Mesothelial cell of epicardium (in vitro differentiated cells): ENCODE measurements at regions not wholly inside any gene's neighbourhood (a gene's known extent, or its start where the extent isn't known, plus 50 kb on each side); places are given as distances from the start of the nearest gene placed in this dataset.
"Not testable (repeated sequence)": the region's sequence is repeated elsewhere in the genome, so short reads cannot be mapped to it uniquely, and the experiment has no call there.

ENCODE experiments used
- DNase-seq, 2 experiments: peaks; one replicate each; pipeline ENCODE4 v3.0.0; 2021; ENCODE audit warnings: low spot score in 2 of 2; ENCODE audit not compliant: unreplicated experiment in 2 of 2
- H3K27ac Mint-ChIP-seq: 2 replicates; pipeline ENCODE4 v1.8.0; 2021; ENCODE audit warnings: mixed read lengths
- H3K27me3 Mint-ChIP-seq: 2 replicates; pipeline ENCODE4 v1.8.0; 2021; ENCODE audit warnings: low read depth, mixed read lengths
- H3K36me3 Mint-ChIP-seq: 2 replicates; pipeline ENCODE4 v1.8.0; 2021; ENCODE audit warnings: mixed read lengths
- H3K4me1 Mint-ChIP-seq: 2 replicates; pipeline ENCODE4 v1.8.0; 2021; ENCODE audit warnings: mixed read lengths
- H3K4me3 Mint-ChIP-seq: 2 replicates; pipeline ENCODE4 v1.8.0; 2021; ENCODE audit warnings: mild to moderate bottlenecking, moderate library complexity, mixed read lengths
- H3K9me3 Mint-ChIP-seq: 2 replicates; pipeline ENCODE4 v1.8.0; 2021; ENCODE audit warnings: mixed read lengths
- CTCF ChIP-seq: fragments of 200-600 bp; sonication (generic); IDR thresholded peaks from one replicate; pipeline ENCODE4 v1.5.0; 2021; ENCODE audit warnings: antibody characterized with exemption; ENCODE audit not compliant: unreplicated experiment

- no peak overlapping the region for H3K4me3 Mint-ChIP-seq
- DNase-seq, result no peak
- peaks cover 18% of the 10 kb centered on the region for H3K36me3 Mint-ChIP-seq
- TF ChIP-seq CTCF, result no peak
- peaks cover 43% of the 10 kb centered on the region for H3K4me1 Mint-ChIP-seq
- H3K9me3 Mint-ChIP-seq, result peaks cover 27% of the 10 kb centered on the region
- peak overlapping the region; percentile 84 for H3K27ac Mint-ChIP-seq
- no peaks in the 10 kb centered on the region for H3K27me3 Mint-ChIP-seq
Observed at GRCh38 chr5:56632939-56633338, 182.4 kb upstream of the MAP3K1 start.

- H3K9me3 Mint-ChIP-seq, result peaks cover 33% of the 10 kb centered on the region
- no peak for TF ChIP-seq CTCF
- peaks cover 36% of the 10 kb centered on the region for H3K4me1 Mint-ChIP-seq
- peak overlapping the region; percentile 84 for H3K27ac Mint-ChIP-seq
- peaks cover 22% of the 10 kb centered on the region for H3K36me3 Mint-ChIP-seq
- no peaks in the 10 kb centered on the region for H3K27me3 Mint-ChIP-seq
- DNase-seq, result no peak
- no peak overlapping the region for H3K4me3 Mint-ChIP-seq
Observed at GRCh38 chr5:56632199-56632598, 183.2 kb upstream of the MAP3K1 start.

DNA sequence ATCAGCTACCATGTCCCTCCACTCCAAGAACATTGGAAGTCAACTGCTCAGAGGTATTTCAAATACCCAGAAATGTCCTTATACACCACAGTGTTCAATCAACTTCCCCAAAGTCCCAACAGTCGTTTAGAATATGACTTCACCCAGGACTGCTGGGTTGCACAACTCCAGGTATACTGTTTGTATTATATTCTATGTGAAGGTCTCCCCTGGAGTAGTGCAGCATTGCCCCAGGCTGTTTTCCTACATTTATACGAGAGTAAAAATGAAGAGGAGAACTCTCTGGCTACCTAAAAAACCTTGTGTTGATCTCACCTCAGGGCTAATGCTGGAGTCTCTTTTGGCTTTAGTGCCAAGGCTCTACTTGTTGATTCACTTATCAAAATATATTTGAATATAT lies 183.6 kb upstream of the MAP3K1 start:
- H3K36me3 Mint-ChIP-seq, result peaks cover 26% of the 10 kb centered on the region

DNA sequence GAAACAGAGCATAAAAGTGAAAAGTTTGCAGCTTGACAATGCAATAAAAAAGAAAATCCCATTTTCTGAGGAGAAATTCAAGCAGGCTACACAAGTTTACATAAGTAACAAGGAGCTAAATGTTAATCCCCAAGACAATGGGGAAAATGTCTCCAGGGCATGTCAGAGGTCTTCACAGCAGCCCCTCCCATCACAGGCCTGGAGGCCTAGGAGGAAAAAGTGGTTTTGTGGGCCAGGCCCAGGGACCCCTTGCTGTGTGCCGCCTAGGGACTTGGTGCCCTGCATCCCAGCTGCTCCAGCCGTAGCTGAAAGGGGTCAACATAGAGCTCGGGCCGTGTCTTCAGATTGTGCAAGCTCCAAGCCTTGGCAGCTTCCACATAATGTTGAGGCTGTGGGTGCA lies 186.7 kb upstream of the MAP3K1 start:
- peaks cover 44% of the 10 kb centered on the region for H3K9me3 Mint-ChIP-seq
- H3K4me1 Mint-ChIP-seq, result peaks cover 21% of the 10 kb centered on the region
- not testable (repeated sequence) for H3K27ac Mint-ChIP-seq, H3K27me3 Mint-ChIP-seq, H3K4me3 Mint-ChIP-seq, DNase-seq
- H3K36me3 Mint-ChIP-seq, result peaks cover 26% of the 10 kb centered on the region

More for the DNA sequence above, 183.6 kb upstream of the MAP3K1 start:
- Mint-ChIP-seq H3K27me3 (no peaks in the 10 kb centered on the region), H3K9me3 (peaks cover 38% of the 10 kb centered on the region), H3K27ac (no peak overlapping the region), H3K4me3 (no peak overlapping the region), H3K4me1 (peaks cover 31% of the 10 kb centered on the region)
- TF ChIP-seq CTCF, result no peak
- no peak for DNase-seq

GRCh38 chr5:56625541-56625940 lies 189.8 kb upstream of the MAP3K1 start:
- Mint-ChIP-seq H3K4me1 (peaks cover 10% of the 10 kb centered on the region), H3K27ac (peak overlapping the region; percentile 95), H3K9me3 (peaks cover 54% of the 10 kb centered on the region), H3K4me3 (no peak overlapping the region), H3K36me3 (peaks cover 30% of the 10 kb centered on the region), H3K27me3 (no peaks in the 10 kb centered on the region)
- no peak for DNase-seq
- no peak for TF ChIP-seq CTCF

DNA sequence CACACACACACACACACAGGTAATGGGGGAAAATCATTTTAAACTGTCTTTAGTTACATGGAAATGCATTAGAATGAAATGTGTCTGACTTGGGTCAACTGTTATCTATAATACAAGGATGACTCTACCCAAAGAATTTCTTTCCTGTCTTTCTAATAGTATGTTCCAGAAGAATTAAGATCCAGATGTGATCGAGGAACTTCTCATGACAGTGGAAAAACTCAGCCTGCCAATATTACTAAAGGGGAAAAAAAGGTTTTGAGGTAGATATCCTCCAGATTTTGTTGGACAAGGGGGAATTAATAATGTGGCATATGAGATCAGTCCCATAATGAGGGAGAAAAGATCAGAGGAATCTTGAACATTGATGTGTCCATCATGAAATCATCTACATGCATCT lies 190.6 kb upstream of the MAP3K1 start:
- H3K4me1 Mint-ChIP-seq, result peaks cover 10% of the 10 kb centered on the region
- H3K36me3 Mint-ChIP-seq, result peaks cover 26% of the 10 kb centered on the region
- no peak for DNase-seq
- peak overlapping the region; percentile 17 for H3K27ac Mint-ChIP-seq
- H3K27me3 Mint-ChIP-seq, result no peaks in the 10 kb centered on the region
- H3K9me3 Mint-ChIP-seq, result peaks cover 52% of the 10 kb centered on the region
- no peak for TF ChIP-seq CTCF
- no peak overlapping the region for H3K4me3 Mint-ChIP-seq
